Stimulated activated CD4-positive, alpha-beta T cell treated with anti-CD3 and anti-CD28 coated beads, TNF-alpha, amount 100 ng/mL, for 48 hours (primary cell): ENCODE measurements at regions not wholly inside any gene's neighbourhood (a gene's known extent, or its start where the extent isn't known, plus 50 kb on each side); places are given as distances from the start of the nearest gene placed in this dataset.
"Not testable (repeated sequence)": the region's sequence is repeated elsewhere in the genome, so short reads cannot be mapped to it uniquely, and the experiment has no call there.

Experiments used
- DNase-seq, 3 donors: peaks; one replicate each; pipeline ENCODE4 v3.0.0-alpha.2; 2020; ENCODE audit warnings: low read depth in 3 of 3

- no peak for DNase-seq
Observed at GRCh38 chr7:69502358-69502757, 95.9 kb upstream of the AUTS2 start.

- no peak for DNase-seq
Observed at GRCh38 chr7:69504733-69505420, 93.4 kb upstream of the AUTS2 start.

GRCh38 chr7:69508736-69509135 lies 89.5 kb upstream of the AUTS2 start:
- DNase-seq, result no peak

- DNase-seq, result no peak
Observed at GRCh38 chr7:69510114-69510513, 88.2 kb upstream of the AUTS2 start.

- DNase-seq, result no peak
Observed at GRCh38 chr7:69515495-69516212, 82.6 kb upstream of the AUTS2 start.

- DNase-seq, result no peak
Observed at GRCh38 chr7:69516238-69516820, 81.9 kb upstream of the AUTS2 start.

GRCh38 chr7:69517985-69518704 lies 80.1 kb upstream of the AUTS2 start:
- no peak for DNase-seq

- no peak for DNase-seq
Observed at GRCh38 chr7:69518705-69519077, 79.6 kb upstream of the AUTS2 start.

- no peak for DNase-seq
Observed at GRCh38 chr7:69526570-69526969, 71.7 kb upstream of the AUTS2 start.

GRCh38 chr7:69527706-69528105 lies 70.6 kb upstream of the AUTS2 start:
- no peak for DNase-seq

GRCh38 chr7:69531050-69531449 lies 67.2 kb upstream of the AUTS2 start:
- no peak for DNase-seq

- no peak for DNase-seq
Observed at GRCh38 chr7:69534461-69535041, 63.7 kb upstream of the AUTS2 start.

- no peak for DNase-seq
Observed at GRCh38 chr7:69537691-69538090, 60.6 kb upstream of the AUTS2 start.

- no peak for DNase-seq
Observed at GRCh38 chr7:69539531-69539930, 58.7 kb upstream of the AUTS2 start.

- DNase-seq, result no peak
Observed at GRCh38 chr7:69540287-69540686, 58.0 kb upstream of the AUTS2 start.

GRCh38 chr7:69541779-69542432 lies 56.4 kb upstream of the AUTS2 start:
- not testable (repeated sequence) for DNase-seq

- DNase-seq, result no peak
Observed at GRCh38 chr7:69545175-69545574, 53.1 kb upstream of the AUTS2 start.
